DND-41 (cell line): ENCODE measurements at regions not wholly inside any gene's neighbourhood (a gene's known extent, or its start where the extent isn't known, plus 50 kb on each side); places are given as distances from the start of the nearest gene placed in this dataset.

Experiments
- CTCF ChIP-seq: IDR thresholded peaks from 2 replicates; pipeline ENCODE4 v1.5.1; 2012; ENCODE audit warnings: borderline replicate concordance, low read length, moderate library complexity, mild to moderate bottlenecking; ENCODE audit not compliant: poor library complexity, severe bottlenecking; ENCODE audit errors: extremely low read depth
- EZH2 ChIP-seq: IDR thresholded peaks from 3 replicates; pipeline ENCODE4 v1.6.1; 2012; ENCODE audit warnings: borderline replicate concordance, low read depth, mild to moderate bottlenecking, moderate library complexity, low read length, inconsistent platforms; ENCODE audit not compliant: severe bottlenecking

GRCh38 chr7:115548756-115549155, 481.8 kb downstream of the TFEC start:
- TF ChIP-seq CTCF (no peak), EZH2 (no peak)
